HG03045 (cell line): ENCODE measurements at regions not wholly inside any gene's neighbourhood (a gene's known extent, or its start where the extent isn't known, plus 50 kb on each side); places are given as distances from the start of the nearest gene placed in this dataset.
"Not testable (repeated sequence)": the region's sequence is repeated elsewhere in the genome, so short reads cannot be mapped to it uniquely, and the experiment has no call there.

ENCODE experiments used
- ATAC-seq: cut with Tn5 transposase; IDR thresholded peaks from one replicate; pipeline ENCODE4 v1.9.1; 2021; ENCODE audit warnings: mild to moderate bottlenecking, moderate library complexity; ENCODE audit not compliant: unreplicated experiment

DNA sequence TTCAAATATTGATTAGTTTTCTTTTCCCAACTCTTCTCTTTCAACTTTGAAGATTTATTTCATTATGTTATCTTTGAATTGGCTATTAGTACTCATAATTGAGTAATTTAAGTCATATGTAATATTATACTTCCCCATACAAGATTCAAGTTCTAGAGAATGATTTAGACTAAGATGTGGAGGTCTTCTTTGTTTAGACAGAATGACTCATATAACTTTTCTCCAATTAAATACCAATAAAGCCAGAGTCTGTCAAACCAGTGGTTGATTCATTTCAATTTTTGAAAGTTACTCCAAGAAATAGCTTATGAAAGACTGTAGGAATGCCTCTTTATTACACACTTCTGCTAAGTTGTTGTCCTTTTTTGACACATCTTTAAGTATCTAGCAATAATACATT is 115.8 kb upstream of the SLC35F3 start:
- ATAC-seq = no peak

DNA sequence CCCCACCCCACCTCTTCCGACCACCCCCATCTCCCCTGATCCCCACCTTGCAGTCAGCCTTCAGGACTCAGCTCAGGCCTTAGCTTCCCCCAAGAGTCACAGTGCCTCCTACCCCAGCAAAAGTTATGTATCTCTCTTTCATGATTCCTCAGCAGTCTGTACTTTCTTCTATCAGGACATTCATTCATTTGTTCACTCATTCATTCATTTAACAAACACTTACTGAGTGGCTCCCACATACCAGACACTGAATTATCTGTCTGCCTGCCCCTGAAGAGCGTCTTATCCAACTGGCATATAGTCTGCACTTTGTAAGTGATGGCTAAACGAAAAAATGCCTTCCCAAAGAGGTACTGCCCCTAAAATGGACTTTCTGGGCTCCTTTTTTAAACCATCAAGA is 114.4 kb upstream of the SLC35F3 start:
- no peak for ATAC-seq

DNA sequence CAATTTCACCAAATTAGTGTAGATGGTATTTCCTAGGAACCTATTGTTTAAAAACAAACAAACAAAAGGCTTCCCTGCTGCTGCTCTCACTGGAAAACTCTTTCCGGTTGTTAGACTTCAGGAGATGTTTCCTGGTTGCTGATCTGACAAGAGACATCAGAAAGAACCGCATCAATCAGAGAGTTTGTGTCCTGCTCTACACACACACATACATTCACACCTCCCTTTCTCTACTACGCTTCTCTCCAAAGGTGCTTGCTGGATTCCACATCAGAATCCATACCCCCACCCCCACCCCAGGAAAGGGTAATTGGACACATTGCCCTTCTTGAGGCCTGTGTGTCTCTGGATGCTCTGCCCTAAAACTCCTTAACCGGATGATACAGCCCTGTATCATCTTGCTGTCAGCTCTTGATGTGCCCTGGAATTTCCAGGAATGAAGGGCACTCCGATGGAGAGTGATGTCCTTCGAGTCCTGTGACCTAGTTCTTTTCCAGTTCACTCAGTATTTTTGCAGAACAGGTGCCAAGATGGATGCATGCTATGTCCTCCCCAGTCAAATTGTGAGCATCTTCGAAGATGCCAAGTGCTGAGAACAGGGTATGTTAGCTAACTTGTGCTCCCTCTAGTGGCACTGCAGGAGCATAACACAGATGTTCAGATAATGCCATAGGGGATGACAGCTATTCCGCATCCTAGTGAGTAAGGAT is 113.7 kb upstream of the SLC35F3 start:
- ATAC-seq = peak; percentile 91

DNA sequence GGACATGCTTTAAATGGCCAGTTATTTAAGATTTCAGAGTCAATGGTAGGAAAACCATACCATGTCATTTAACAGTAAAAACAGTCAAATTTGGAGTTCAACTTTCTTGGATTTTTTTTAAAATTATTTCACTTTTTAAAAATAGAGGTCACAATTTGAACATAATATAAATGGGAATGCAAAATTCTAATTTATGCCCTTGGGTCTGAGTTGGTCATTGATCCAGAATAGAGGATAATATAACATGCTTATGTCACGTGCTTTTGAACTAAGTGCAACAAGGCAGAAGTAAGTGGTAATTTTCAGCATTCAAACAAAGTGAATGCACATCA is 113.1 kb upstream of the SLC35F3 start:
- no peak for ATAC-seq

DNA sequence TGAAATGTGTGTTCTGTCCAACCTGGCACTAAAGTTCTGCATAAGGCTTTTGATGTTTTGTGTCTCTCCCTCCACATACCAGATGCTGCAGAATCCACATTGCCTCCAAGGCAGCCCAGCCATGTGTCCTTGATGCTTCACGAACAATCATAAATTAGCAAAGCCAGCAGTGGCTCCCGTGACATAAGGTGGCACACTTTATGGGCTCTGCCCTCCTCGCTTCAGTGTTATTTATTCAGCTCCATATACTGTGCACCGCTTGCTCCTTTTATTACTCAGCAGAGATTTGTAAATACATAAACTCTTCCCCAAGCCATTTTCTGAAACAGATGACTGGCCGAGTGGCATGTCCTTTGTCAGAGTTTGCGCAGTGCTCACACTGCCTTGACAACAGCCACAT is 112.8 kb upstream of the SLC35F3 start:
- ATAC-seq = no peak

DNA sequence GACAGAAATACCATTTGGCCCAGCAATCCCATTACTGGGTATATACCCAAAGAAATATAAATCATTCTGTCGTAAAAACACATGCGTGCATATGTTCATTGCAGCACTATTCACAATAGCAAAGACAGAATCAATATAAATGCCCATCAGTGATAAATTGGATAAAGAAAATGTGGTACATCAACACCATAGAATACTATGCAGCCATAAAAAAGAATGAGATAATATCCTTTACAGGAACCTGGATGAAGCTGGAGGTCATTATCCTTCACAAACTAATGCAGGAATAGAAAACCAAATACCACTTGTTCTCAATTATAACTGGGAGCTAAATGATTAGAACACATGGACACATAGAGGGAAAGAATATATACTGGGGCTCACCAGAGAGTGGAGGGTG is 109.6 kb upstream of the SLC35F3 start:
- no peak for ATAC-seq

DNA sequence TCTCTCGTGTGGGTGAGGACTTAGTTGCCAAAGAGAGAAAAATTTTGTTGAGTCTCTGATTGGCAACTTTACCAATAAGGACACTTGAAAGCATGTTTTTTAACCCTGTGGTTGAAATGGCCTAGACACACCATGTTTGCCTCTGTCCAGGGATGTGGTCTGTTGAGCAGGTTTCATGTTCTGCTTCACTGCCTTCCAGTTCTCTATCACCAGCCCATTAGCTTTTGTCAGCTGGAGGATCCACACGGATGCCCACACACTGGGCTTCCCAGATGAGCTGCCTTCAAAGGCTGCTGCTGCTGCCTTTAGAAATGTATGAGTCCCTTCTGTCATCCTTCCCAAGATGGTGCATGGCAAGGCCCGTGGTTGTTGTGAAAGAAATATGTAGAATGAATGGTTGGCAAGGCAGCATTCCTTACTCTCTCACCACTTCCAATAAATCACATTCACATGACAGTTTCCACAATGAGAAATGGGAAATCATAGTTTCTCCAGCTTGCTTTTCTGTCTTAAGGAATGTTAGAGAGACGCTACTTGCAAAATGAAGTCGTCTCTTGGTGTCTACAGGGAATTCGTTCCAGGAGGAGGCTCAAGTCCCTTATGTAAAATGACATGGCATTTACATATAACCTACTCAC is 108.2 kb upstream of the SLC35F3 start:
- no peak for ATAC-seq

DNA sequence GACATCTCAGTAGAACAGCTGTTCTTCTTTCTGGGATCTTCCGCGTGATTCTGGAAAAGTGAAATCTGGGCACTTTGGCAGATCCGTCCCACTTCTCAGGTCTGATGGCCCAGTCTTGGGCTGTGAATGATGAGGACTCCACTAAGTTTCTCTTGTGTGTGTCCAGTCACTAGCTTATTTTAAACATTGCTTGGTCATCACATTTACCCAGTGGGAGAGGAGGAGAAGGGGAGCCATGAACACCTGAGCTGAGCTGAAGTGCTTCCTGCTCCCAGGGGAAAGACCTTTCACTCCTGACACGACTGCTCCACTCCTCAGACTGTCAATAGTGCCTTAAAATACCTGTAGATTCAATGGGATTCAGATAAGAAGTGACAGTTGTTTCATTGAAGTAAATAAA is 101.9 kb upstream of the SLC35F3 start:
- no peak for ATAC-seq

DNA sequence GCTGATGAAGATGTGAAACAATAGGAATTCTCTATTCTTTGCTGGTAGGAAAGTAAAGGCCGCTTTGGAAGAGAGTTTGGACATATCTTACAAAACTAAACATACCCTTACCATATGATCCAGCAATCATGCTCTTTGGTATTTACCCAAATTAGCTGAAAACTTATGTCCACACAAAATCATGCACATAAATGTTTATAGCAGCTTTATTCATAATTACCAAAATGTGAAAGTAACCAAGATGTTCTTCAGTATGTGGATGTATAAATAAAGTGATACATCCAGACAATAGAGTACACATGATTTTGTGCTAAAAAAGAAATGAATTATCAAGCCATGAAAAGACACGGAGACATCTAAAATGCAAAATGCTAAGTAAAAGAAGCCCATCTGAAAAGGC is 98.7 kb upstream of the SLC35F3 start:
- no peak for ATAC-seq

DNA sequence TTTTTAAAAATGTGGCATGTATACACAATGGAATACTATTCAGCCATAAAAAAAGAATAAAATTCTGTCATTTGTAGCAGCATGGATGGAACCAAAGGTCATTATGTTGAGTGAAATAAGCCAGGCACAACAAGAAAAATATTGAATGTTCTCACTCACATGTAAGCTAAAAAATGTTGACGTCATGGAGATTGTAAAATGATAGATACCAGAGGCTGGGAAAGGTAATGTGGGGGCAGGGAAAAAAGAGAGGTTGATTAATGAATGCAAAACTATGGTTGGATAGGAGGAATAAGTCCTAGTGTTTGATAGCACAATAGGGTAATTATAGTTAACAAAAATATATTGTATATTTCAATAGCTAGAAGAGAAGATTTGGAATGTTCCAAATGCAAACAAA is 89.1 kb upstream of the SLC35F3 start:
- ATAC-seq = no peak

DNA sequence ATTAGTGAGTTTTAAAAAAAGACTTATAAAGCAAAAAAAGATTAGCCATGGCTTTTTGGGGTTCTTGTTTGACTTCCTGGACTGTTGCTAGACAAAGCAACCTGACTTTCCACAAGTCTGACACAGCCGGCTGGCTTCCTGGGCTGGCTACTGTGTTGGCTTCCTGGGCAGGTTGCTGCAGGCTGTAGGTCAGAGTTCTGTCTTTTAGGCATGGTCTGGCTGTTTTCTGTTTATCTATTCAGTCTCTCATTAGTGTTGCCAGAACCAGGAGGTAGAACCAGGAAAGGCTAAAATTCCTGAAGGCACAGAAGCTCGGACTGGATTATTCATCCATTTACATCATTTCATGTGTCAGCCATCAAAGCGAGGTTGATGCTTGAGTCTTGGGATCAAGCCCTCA is 88.6 kb upstream of the SLC35F3 start:
- no peak for ATAC-seq

DNA sequence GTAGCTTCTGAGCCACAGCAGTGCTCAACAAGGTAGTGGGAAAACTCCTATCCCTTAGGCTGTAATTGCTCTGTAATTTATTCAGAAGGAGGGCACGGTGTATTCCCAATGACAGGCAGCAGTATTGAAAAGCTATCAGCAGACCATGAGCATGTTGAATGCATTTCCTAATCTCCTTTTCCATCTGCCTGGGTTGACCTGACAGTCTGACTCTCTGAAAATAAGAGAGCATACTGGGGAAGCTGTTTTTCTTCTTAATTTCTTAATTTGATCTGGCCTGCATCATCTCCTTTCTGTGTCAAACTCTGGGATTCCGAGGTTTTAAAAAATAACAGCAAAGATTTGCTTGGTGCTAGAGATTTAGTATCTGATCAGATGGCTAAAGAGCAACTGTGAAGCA is 88.1 kb upstream of the SLC35F3 start:
- no peak for ATAC-seq

DNA sequence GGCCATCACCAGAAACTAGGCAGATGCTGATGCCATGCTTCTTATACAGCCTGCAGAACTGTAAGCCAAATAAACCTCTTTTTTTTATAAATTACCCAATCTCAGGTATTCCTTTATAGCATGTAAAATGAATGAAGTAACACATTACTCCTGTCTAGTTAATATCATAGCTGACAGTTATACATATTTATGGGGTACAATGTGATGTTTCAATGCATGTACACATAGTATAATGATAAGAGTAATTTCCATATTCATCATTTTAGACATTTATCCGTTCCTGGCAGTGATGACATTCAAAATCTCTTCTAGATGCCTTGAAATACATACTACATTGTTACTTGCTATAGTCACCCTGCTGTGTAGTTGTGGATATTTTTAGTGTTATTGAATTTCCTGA is 85.4 kb upstream of the SLC35F3 start:
- no peak for ATAC-seq

DNA sequence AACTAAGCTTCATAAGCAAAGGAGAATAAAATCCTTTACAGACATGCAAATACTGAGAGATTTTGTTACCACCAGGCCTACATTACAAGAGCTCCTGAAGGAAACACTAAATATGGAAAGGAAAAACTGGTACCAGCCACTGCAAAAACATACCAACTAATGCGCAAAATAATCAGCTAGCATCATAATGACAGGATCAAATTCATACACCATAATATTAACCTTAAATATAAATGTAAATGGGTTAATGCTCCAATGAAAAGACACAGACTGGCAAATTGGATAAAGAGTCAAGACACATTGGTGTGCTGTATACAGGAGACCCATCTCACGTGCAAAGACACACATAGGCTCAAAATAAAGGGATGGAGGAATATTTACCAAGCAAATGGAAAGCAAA is 80.3 kb upstream of the SLC35F3 start:
- ATAC-seq = not testable (repeated sequence)

DNA sequence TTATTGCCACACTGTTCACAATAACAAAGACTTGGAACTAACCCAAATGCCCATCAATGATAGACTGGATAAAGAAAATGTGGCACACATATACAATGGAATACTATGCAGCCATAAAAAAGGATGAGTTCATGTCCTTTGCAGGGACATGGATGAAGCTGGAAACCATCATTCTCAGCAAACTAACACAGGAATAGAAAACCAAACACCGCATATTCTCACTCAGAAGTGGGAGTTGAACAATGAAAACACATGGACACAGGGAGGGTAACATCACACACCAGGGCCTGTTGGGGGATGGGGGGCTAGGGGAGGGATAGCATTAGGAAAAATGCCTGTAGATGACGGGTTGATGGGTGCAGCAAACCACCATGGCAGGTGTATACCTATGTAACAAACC is 76.5 kb upstream of the SLC35F3 start:
- ATAC-seq = not testable (repeated sequence)

DNA sequence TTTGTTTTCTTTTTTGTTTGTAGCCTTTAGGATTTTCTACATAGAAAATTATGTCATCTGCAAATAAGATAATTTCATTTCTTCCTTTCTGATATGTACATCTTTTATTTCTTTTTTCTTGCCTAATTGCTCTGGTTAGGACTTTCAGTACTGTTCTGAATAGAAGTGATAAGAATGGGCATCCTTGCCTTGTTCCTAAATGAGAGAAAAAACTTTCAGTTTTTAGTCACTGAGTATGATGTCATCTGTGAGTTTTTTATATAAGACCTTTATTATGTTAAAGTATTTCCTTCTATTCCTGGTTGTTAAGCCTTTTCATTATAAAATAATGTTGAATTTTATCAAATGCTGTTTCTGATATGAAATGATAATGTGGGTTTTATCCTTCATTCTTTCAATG is 76.0 kb upstream of the SLC35F3 start:
- ATAC-seq = no peak

DNA sequence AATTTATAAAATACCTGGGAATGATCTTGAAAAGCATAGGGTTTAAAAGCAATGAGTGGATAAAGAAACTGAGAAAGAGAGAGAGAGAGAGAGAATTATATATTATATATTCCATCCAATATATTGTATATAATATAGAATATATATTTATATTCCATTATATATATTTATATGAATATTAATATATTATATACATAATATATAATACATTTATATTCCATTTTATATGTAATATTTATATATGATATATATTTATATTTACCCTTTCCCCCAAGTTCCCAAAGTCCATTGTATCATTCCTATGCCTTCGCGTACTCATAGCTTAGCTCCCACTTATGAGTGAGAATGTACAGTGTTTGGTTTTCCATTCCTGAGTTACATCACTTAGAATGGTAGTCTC is 69.9 kb upstream of the SLC35F3 start:
- ATAC-seq = no peak

DNA sequence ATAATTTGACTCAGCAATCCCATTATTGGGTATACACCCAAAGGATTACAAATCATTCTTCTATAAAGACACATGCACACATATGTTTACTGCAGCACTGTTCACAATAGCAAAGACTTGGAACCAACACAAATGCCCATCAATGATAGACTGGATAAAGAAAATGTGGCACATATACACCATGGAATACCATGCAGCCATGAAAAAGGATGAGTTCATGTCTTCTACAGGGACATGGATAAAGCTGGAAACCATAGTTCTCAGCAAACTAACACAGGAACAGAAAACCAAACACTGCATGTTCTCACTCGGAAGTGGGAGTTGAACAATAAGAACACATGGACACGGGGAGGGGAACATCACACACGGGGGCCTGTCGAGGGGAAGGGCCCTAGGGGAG is 66.3 kb upstream of the SLC35F3 start:
- ATAC-seq = not testable (repeated sequence)

DNA sequence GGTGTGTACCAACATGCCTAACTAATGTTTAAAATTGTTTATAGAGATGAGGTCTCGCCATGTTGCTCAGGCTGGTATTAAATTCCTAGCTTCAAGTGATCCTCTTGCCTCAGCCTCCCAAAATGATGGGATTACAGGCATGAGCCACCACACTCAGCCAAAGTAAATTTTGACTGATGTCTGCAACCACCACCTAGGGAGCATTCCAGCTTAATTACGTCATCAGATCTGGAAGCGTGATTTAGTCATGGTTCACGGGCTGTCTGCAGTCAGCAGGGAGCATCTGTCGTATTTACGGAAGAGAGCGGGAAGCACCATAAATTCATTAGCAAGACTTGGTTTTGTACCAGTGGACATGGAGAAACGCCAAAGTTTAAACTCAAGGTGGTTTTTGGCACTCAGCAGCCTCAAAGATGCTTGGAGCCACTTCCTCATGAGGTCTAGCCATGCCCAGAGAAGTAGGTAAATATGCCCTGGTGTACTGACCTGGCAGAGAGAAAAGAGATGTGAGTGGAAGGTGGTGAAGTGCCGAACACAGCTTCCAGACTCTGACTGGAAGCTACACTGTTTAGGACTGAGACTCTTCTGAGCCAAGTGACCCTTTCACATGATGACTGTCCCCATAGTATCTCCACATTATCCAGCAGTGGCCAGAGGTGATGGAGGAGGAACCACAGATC is 60.8 kb upstream of the SLC35F3 start:
- ATAC-seq = no peak

DNA sequence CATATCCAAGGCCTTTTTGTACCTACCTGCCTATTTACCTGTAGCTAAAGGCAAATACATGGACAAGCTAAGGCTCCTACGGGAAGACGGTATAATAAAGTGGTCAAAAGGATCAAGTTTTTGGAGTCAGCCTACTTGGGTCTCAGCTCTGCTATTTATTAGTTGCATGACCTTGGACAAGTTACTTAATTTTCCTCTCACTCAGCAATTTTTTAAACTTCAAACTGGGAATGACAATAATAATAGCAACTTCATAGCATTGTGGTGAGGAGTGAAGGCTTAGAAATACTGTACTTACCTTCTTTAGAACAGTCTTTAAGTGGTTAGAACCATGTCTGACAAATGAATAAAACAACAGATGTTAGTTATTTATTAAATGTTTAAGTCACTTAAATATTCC is 60.2 kb upstream of the SLC35F3 start:
- no peak for ATAC-seq

DNA sequence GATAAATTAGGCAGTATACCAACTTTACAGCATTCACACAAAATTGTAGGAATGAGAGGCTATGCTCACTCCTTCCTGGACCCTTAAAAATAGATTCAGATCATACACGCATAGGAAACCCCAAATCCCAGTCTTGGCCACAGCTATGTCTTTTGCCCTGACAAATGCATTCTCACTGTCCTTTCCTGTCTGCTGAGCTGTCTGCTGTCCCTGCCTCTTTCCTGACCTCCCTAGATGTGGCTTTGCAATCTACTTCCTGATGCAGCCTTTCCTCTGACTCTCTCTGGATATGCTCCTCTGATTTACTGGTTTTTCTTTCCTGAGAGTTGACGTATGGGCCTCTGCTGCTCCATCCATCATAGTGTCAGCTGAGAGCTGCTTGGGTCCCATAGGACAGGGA is 59.8 kb upstream of the SLC35F3 start:
- ATAC-seq = no peak
